ENCODE measurements at regions not wholly inside any gene's neighbourhood (a gene's known extent, or its start where the extent isn't known, plus 50 kb on each side); places are given as distances from the start of the nearest gene placed in this dataset.
"Not testable (repeated sequence)": the region's sequence is repeated elsewhere in the genome, so short reads cannot be mapped to it uniquely, and the experiment has no call there.

- H3K27ac Mint-ChIP-seq, CTCF ChIA-PET, ATAC-seq: not testable (repeated sequence)
Measured at GRCh38 chrX:113784754-113785153, 799.1 kb upstream of the HTR2C start.

GRCh38 chrX:113770806-113771205 lies 813.1 kb upstream of the HTR2C start:
- Mint-ChIP-seq H3K27me3 (no peaks in the 10 kb centered on the region), H3K36me3 (no peaks in the 10 kb centered on the region), H3K4me1 (no peaks in the 10 kb centered on the region), H3K9me3 (ENCODE audit: low read depth) (no peaks in the 10 kb centered on the region), H3K27ac (no peak overlapping the region), H3K4me3 (no peak overlapping the region)
- ATAC-seq (no peak), DNase-seq (no peak)
- CTCF ChIA-PET: no interaction called here

More at GRCh38 chrX:113784754-113785153, 799.1 kb upstream of the HTR2C start:
- H3K9me3 Mint-ChIP-seq (ENCODE audit: low read depth); H3K27me3 Mint-ChIP-seq; H3K4me1 Mint-ChIP-seq; H3K36me3 Mint-ChIP-seq; H3K4me3 Mint-ChIP-seq; DNase-seq: not testable (repeated sequence)

DNA sequence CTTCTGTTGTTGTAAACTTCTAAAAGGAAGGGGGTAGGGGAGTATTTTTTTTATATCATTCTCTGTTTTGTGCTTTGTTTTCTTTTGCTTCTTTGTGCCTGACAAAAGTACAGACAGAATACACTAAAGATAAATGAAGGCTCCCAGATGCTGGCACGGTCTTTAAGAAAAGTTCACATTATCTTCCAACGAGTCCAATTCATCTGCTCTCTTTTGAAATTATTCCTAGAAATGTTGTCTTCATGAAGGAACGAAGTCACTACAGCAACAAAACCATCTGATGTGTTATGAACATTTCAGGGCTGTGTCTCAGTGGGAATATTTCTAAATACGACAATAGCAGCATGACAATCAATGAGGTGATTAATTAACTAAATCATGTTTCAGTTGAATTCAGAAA lies 813.8 kb upstream of the HTR2C start:
- CTCF ChIA-PET: no interaction called here
- no peaks in the 10 kb centered on the region for H3K4me1 Mint-ChIP-seq
- H3K27ac Mint-ChIP-seq: no peak overlapping the region
- no peaks in the 10 kb centered on the region for H3K36me3 Mint-ChIP-seq
- H3K27me3 Mint-ChIP-seq: no peaks in the 10 kb centered on the region
- ATAC-seq (no peak), DNase-seq (no peak)
- H3K9me3 Mint-ChIP-seq (ENCODE audit: low read depth): no peaks in the 10 kb centered on the region
- no peak overlapping the region for H3K4me3 Mint-ChIP-seq

DNA sequence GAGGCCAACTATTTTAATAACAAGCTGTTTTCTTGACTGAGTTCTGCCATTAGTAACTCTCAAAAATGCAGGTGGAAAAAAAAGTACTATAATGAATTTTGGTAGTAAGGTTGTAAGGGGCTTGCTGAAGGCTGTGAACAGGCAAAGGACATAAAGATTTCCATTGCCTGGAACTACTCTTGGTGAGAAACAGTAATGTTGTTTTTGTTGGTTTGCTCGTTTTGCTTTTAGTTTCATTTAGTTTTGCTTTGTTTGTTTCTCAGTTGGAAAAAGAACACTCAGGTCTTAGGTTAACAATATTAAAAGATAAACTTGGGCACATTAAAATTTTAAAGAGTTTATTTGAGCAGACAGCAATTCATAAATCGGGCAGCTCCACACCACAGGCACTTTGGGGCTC lies 824.5 kb upstream of the HTR2C start:
- Mint-ChIP-seq H3K4me1 (no peaks in the 10 kb centered on the region), H3K36me3 (no peaks in the 10 kb centered on the region), H3K27me3 (no peaks in the 10 kb centered on the region), H3K9me3 (ENCODE audit: low read depth) (peaks cover 3% of the 10 kb centered on the region), H3K27ac (no peak overlapping the region), H3K4me3 (no peak overlapping the region)
- no peak for ATAC-seq
- DNase-seq: no peak
- CTCF ChIA-PET: no interaction called here

- DNase-seq (no peak), ATAC-seq (no peak)
- Mint-ChIP-seq H3K36me3 (no peaks in the 10 kb centered on the region), H3K27me3 (no peaks in the 10 kb centered on the region), H3K9me3 (ENCODE audit: low read depth) (peaks cover 2% of the 10 kb centered on the region), H3K27ac (no peak overlapping the region), H3K4me3 (no peak overlapping the region), H3K4me1 (no peaks in the 10 kb centered on the region)
- CTCF ChIA-PET: no interaction called here
Measured at GRCh38 chrX:113747274-113747973, 836.5 kb upstream of the HTR2C start.

- H3K27me3 Mint-ChIP-seq: no peaks in the 10 kb centered on the region
- ATAC-seq (no peak), DNase-seq (no peak)
- H3K27ac Mint-ChIP-seq: no peak overlapping the region
- H3K4me3 Mint-ChIP-seq: no peak overlapping the region
- H3K4me1 Mint-ChIP-seq: no peaks in the 10 kb centered on the region
- CTCF ChIA-PET: no interaction called here
- H3K36me3 Mint-ChIP-seq: no peaks in the 10 kb centered on the region
- H3K9me3 Mint-ChIP-seq (ENCODE audit: low read depth): no peaks in the 10 kb centered on the region
Measured at GRCh38 chrX:113743069-113743468, 840.8 kb upstream of the HTR2C start.

DNA sequence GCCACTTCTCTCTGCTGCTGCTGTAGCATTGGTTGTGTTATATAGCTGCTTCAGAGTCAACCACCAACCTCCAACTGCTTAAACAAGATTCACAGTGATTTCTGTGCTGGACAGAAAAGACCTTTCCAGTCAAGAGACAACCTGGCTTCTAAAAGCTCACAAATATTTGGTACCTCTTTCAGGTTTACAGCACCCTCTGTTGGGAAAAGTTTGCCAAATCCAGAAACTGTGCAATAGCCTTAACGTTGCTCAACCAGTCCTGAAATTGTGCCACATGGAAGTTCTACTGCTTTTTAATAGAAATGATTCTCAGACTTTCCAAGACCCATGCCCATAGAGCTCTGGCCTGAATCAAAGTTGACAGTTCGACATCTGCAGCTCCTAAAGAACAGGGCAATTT lies 842.1 kb upstream of the HTR2C start:
- H3K9me3 Mint-ChIP-seq (ENCODE audit: low read depth): no peaks in the 10 kb centered on the region
- H3K4me3 Mint-ChIP-seq: no peak overlapping the region
- CTCF ChIA-PET: no interaction called here
- no peak for DNase-seq
- no peaks in the 10 kb centered on the region for H3K4me1 Mint-ChIP-seq
- no peaks in the 10 kb centered on the region for H3K27me3 Mint-ChIP-seq
- H3K36me3 Mint-ChIP-seq: no peaks in the 10 kb centered on the region
- no peak for ATAC-seq
- no peak overlapping the region for H3K27ac Mint-ChIP-seq

GRCh38 chrX:113728937-113729336 lies 854.9 kb upstream of the HTR2C start:
- H3K9me3 Mint-ChIP-seq (ENCODE audit: low read depth): peaks cover 3% of the 10 kb centered on the region
- ATAC-seq (no peak), DNase-seq (no peak)
- H3K27ac Mint-ChIP-seq: no peak overlapping the region
- CTCF ChIA-PET: no interaction called here
- H3K4me1 Mint-ChIP-seq: no peaks in the 10 kb centered on the region
- H3K36me3 Mint-ChIP-seq: no peaks in the 10 kb centered on the region
- H3K27me3 Mint-ChIP-seq: no peaks in the 10 kb centered on the region
- no peak overlapping the region for H3K4me3 Mint-ChIP-seq

DNA sequence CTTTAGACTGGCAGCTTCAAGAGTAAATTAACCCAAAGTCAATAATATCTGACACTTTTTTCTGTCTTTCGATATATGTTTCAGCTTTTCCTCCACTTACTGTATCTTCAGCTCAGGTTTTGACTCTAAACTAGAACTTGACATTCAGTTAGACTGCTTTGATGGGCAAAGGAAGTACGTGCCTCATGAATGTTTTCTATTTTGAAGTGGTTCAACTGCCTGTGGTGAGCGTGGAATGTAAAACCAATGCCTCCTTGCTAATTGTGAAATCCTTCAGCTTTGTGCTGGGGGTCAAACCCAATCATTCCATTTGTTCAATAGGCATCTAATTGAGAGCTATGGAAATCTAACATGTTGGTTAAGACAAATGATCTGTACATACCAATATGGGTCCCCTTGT lies 857.0 kb upstream of the HTR2C start:
- Mint-ChIP-seq H3K36me3 (no peaks in the 10 kb centered on the region), H3K4me1 (no peaks in the 10 kb centered on the region), H3K27me3 (no peaks in the 10 kb centered on the region), H3K4me3 (no peak overlapping the region), H3K9me3 (ENCODE audit: low read depth) (peaks cover 3% of the 10 kb centered on the region), H3K27ac (no peak overlapping the region)
- CTCF ChIA-PET: no interaction called here
- no peak for DNase-seq
- ATAC-seq: no peak

GRCh38 chrX:113726466-113726865 lies 857.4 kb upstream of the HTR2C start:
- Mint-ChIP-seq H3K4me1 (no peaks in the 10 kb centered on the region), H3K27ac (no peak overlapping the region), H3K9me3 (ENCODE audit: low read depth) (peaks cover 3% of the 10 kb centered on the region), H3K4me3 (no peak overlapping the region), H3K36me3 (no peaks in the 10 kb centered on the region), H3K27me3 (no peaks in the 10 kb centered on the region)
- CTCF ChIA-PET: no interaction called here
- DNase-seq (no peak), ATAC-seq (no peak)

DNA sequence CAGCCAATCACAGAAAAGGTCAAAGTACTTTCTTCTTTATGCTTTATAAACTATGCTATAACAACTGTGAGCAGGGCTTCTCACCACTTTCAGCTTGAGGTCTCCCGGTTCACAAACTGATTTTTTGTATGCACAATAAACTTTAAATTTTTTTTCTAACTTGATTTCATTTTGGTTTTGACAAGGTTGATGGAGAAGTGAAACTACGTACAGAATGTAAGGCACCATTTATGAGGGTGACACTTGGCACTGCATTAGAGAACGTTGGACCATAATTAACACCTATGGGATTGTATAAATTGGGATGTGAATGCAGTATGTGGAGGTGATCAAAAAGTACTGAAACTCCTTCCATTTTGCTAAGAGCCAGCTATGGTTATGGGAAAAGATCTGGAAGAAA lies 857.9 kb upstream of the HTR2C start:
- H3K36me3 Mint-ChIP-seq: no peaks in the 10 kb centered on the region
- H3K9me3 Mint-ChIP-seq (ENCODE audit: low read depth): peaks cover 3% of the 10 kb centered on the region
- DNase-seq (no peak), ATAC-seq (no peak)
- H3K4me1 Mint-ChIP-seq: no peaks in the 10 kb centered on the region
- CTCF ChIA-PET: no interaction called here
- H3K4me3 Mint-ChIP-seq: no peak overlapping the region
- no peaks in the 10 kb centered on the region for H3K27me3 Mint-ChIP-seq
- no peak overlapping the region for H3K27ac Mint-ChIP-seq

GRCh38 chrX:113699939-113700338 lies 859.3 kb upstream of the AMOT start:
- H3K36me3 Mint-ChIP-seq: no peaks in the 10 kb centered on the region
- no peaks in the 10 kb centered on the region for H3K27me3 Mint-ChIP-seq
- CTCF ChIA-PET: no interaction called here
- peaks cover 2% of the 10 kb centered on the region for H3K9me3 Mint-ChIP-seq (ENCODE audit: low read depth)
- H3K4me3 Mint-ChIP-seq: no peak overlapping the region
- no peak overlapping the region for H3K27ac Mint-ChIP-seq
- no peak for ATAC-seq
- DNase-seq: no peak
- H3K4me1 Mint-ChIP-seq: no peaks in the 10 kb centered on the region

GRCh38 chrX:113675278-113675677 lies 834.6 kb upstream of the AMOT start:
- Mint-ChIP-seq H3K4me1 (no peaks in the 10 kb centered on the region), H3K27ac (no peak overlapping the region), H3K9me3 (ENCODE audit: low read depth) (peaks cover 5% of the 10 kb centered on the region), H3K4me3 (no peak overlapping the region), H3K36me3 (no peaks in the 10 kb centered on the region), H3K27me3 (no peaks in the 10 kb centered on the region)
- CTCF ChIA-PET: no interaction called here
- ATAC-seq (no peak), DNase-seq (no peak)

DNA sequence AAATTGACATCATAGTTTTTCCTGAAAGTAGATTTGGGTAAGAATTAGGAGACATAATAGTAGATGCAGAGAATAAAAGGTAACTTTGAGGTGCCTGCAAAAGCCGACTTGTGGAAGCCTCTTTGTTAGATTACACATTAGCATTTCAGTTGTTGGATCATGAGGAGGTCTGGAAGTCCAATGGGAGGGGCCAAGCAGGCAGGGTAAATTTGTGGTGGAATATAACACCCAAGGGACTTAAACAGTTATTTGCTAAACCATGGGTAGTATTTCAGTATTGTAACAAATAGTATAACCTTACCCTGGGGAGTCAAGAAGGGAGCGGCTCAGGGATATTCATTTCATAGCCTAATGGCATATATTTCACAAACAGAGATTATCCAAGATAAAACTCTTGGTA lies 810.7 kb upstream of the AMOT start:
- DNase-seq (no peak), ATAC-seq (no peak)
- Mint-ChIP-seq H3K36me3 (no peaks in the 10 kb centered on the region), H3K4me3 (no peak overlapping the region), H3K27ac (no peak overlapping the region), H3K4me1 (no peaks in the 10 kb centered on the region), H3K27me3 (no peaks in the 10 kb centered on the region), H3K9me3 (ENCODE audit: low read depth) (no peaks in the 10 kb centered on the region)
- CTCF ChIA-PET: no interaction called here

DNA sequence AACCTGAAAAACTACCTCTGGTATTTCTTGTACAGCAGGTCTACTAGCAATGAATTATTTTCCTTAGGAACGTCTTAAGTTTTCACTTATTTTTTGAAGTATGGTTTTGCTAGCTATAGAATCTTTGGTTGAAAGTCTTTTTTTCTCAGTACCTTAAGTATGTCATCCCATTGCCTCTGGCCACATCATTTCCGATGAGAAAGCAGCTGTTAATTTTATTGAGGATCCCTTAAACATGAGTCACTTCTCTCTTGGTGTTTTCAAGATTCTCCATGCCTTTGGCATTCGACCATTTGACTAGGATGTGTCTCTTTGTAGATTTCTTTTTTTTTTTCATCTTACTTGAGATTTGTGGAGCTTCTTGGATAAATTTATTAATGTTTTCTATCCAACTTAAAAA lies 803.8 kb upstream of the AMOT start:
- H3K4me3 Mint-ChIP-seq: no peak overlapping the region
- no peaks in the 10 kb centered on the region for H3K36me3 Mint-ChIP-seq
- H3K4me1 Mint-ChIP-seq: no peaks in the 10 kb centered on the region
- no peaks in the 10 kb centered on the region for H3K27me3 Mint-ChIP-seq
- CTCF ChIA-PET: no interaction called here
- ATAC-seq (no peak), DNase-seq (no peak)
- no peak overlapping the region for H3K27ac Mint-ChIP-seq
- H3K9me3 Mint-ChIP-seq (ENCODE audit: low read depth): peaks cover 2% of the 10 kb centered on the region

Data from activated CD8-positive, alpha-beta memory T cell treated with anti-CD3 and anti-CD28 coated beads, Interleukin-2, amount 10 ng/mL, durations not matched to agents 7 days and 5 days (primary cell).